GM21576 (cell line): ENCODE measurements at regions not wholly inside any gene's neighbourhood (a gene's known extent, or its start where the extent isn't known, plus 50 kb on each side); places are given as distances from the start of the nearest gene placed in this dataset.
A peak's percentile ranks its signal among the peaks of the same experiment; 100 is the strongest.

Source experiments
- ATAC-seq: cut with Tn5 transposase; IDR thresholded peaks from one replicate; pipeline ENCODE4 v1.9.1; 2021; ENCODE audit warnings: mild to moderate bottlenecking, moderate library complexity; ENCODE audit not compliant: unreplicated experiment

GRCh38 chr7:17158261-17158660, 140.2 kb upstream of the AHR start:
- ATAC-seq = no peak

GRCh38 chr7:17159500-17160037, 138.9 kb upstream of the AHR start:
- ATAC-seq = peak; percentile 93

- ATAC-seq = peak; percentile 85
Observed at GRCh38 chr7:17166824-17167379, 131.6 kb upstream of the AHR start.

- no peak for ATAC-seq
Observed at GRCh38 chr7:17168416-17168815, 130.0 kb upstream of the AHR start.

GRCh38 chr7:17171427-17171826, 127.0 kb upstream of the AHR start:
- no peak for ATAC-seq

GRCh38 chr7:17176371-17177032, 122.0 kb upstream of the AHR start:
- ATAC-seq = no peak

GRCh38 chr7:17178545-17178944, 119.9 kb upstream of the AHR start:
- ATAC-seq = no peak

- ATAC-seq = no peak
Observed at GRCh38 chr7:17181482-17181881, 117.0 kb upstream of the AHR start.

GRCh38 chr7:17183630-17184328, 114.7 kb upstream of the AHR start:
- no peak for ATAC-seq

- peak; percentile 20 for ATAC-seq
Observed at GRCh38 chr7:17184805-17185689, 113.4 kb upstream of the AHR start.

- ATAC-seq = peak; percentile 99
Observed at GRCh38 chr7:17185690-17186070, 112.8 kb upstream of the AHR start.

GRCh38 chr7:17186745-17187530, 111.5 kb upstream of the AHR start:
- no peak for ATAC-seq

- ATAC-seq = no peak
Observed at GRCh38 chr7:17194656-17195055, 103.8 kb upstream of the AHR start.

GRCh38 chr7:17195576-17195975, 102.9 kb upstream of the AHR start:
- peak; percentile 88 for ATAC-seq

GRCh38 chr7:17205910-17206309, 92.5 kb upstream of the AHR start:
- ATAC-seq = no peak

GRCh38 chr7:17206349-17206905, 92.0 kb upstream of the AHR start:
- no peak for ATAC-seq

- no peak for ATAC-seq
Observed at GRCh38 chr7:17207220-17207619, 91.2 kb upstream of the AHR start.

- no peak for ATAC-seq
Observed at GRCh38 chr7:17209101-17209500, 89.4 kb upstream of the AHR start.

GRCh38 chr7:17211307-17211836, 87.1 kb upstream of the AHR start:
- no peak for ATAC-seq

GRCh38 chr7:17212188-17212587, 86.3 kb upstream of the AHR start:
- no peak for ATAC-seq
